ENCODE measurements at regions not wholly inside any gene's neighbourhood (a gene's known extent, or its start where the extent isn't known, plus 50 kb on each side); places are given as distances from the start of the nearest gene placed in this dataset.

- TF ChIP-seq CTCF (IDR thresholded peaks at IDR 0.05) (no peak), POLR2A (IDR thresholded peaks at IDR 0.05) (no peak)
Observed at GRCh38 chr3:107209302-107209990, 167.8 kb upstream of the CCDC54 start.
